Trophoblast cell (in vitro differentiated cells and primary cell): ENCODE measurements at regions not wholly inside any gene's neighbourhood (a gene's known extent, or its start where the extent isn't known, plus 50 kb on each side); places are given as distances from the start of the nearest gene placed in this dataset.

Experiments
- DNase-seq, 2 donors: peaks; one replicate each; pipeline ENCODE4 v3.0.0-alpha.2; 2016
- H2AFZ ChIP-seq: 2 replicates; pipeline ENCODE4 v1.6.1; 2013; ENCODE audit warnings: low read length, moderate library complexity, mild to moderate bottlenecking; ENCODE audit not compliant: insufficient read depth, poor library complexity
- H2AK5ac ChIP-seq: 2 replicates; pipeline ENCODE4 v1.6.1; 2013; ENCODE audit warnings: mild to moderate bottlenecking, low read length
- H2BK120ac ChIP-seq: 2 replicates; pipeline ENCODE4 v1.6.1; 2013; ENCODE audit warnings: low read length, mild to moderate bottlenecking, moderate library complexity; ENCODE audit not compliant: insufficient read depth, poor library complexity
- H2BK12ac ChIP-seq: 2 replicates; pipeline ENCODE4 v1.6.1; 2013; ENCODE audit warnings: mild to moderate bottlenecking, low read length, moderate library complexity
- H2BK5ac ChIP-seq: 2 replicates; pipeline ENCODE4 v1.6.1; 2013; ENCODE audit warnings: low read length, low read depth, moderate library complexity, mild to moderate bottlenecking; ENCODE audit not compliant: poor library complexity
- H3K14ac ChIP-seq: 2 replicates; pipeline ENCODE4 v1.6.1; 2013; ENCODE audit warnings: mild to moderate bottlenecking, low read length
- H3K18ac ChIP-seq: 2 replicates; pipeline ENCODE4 v1.6.1; 2013; ENCODE audit warnings: mild to moderate bottlenecking, low read length
- H3K23ac ChIP-seq: 2 replicates; pipeline ENCODE4 v1.6.1; 2013; ENCODE audit warnings: low read length
- H3K27ac ChIP-seq: 2 replicates; pipeline ENCODE4 v1.5.1; 2013; ENCODE audit warnings: low read depth, mild to moderate bottlenecking, inconsistent platforms, low read length, moderate library complexity
- H3K27me3 ChIP-seq: 2 replicates; pipeline ENCODE4 v1.6.1; 2013; ENCODE audit warnings: inconsistent platforms, mild to moderate bottlenecking, low read length, moderate library complexity; ENCODE audit not compliant: insufficient read depth
- H3K36me3 ChIP-seq, 2 experiments: 1 replicate in 1 of 2; 2 replicates in 1 of 2; pipeline ENCODE4 v1.6.1; 2013; ENCODE audit warnings: low read length in 2 of 2, mild to moderate bottlenecking in 2 of 2, moderate library complexity in 1 of 2; ENCODE audit not compliant: insufficient read depth in 2 of 2, control insufficient read depth in 1 of 2
- H3K4ac ChIP-seq: 2 replicates; pipeline ENCODE4 v1.6.1; 2013; ENCODE audit warnings: low read depth, mild to moderate bottlenecking, low read length, moderate library complexity
- H3K4me1 ChIP-seq, 2 experiments: 1 replicate in 1 of 2; 2 replicates in 1 of 2; pipeline ENCODE4 v1.6.1; 2013; ENCODE audit warnings: low read length in 2 of 2, mild to moderate bottlenecking in 2 of 2, moderate library complexity in 1 of 2; ENCODE audit not compliant: insufficient read depth in 2 of 2, control insufficient read depth in 1 of 2
- H3K4me2 ChIP-seq: 2 replicates; pipeline ENCODE4 v1.6.1; 2013; ENCODE audit warnings: inconsistent platforms, mild to moderate bottlenecking, low read length, moderate library complexity
- H3K4me3 ChIP-seq: 2 replicates; pipeline ENCODE4 v1.5.1; 2013; ENCODE audit warnings: mild to moderate bottlenecking, low read depth, low read length, inconsistent platforms
- H3K79me1 ChIP-seq: one replicate; pipeline ENCODE4 v1.6.1; 2013; ENCODE audit warnings: low read length
- H3K79me2 ChIP-seq: 2 replicates; pipeline ENCODE4 v1.6.1; 2013; ENCODE audit warnings: low read length, mild to moderate bottlenecking; ENCODE audit not compliant: control insufficient read depth, insufficient read depth, poor library complexity
- H3K9ac ChIP-seq: 2 replicates; pipeline ENCODE4 v1.6.1; 2013; ENCODE audit warnings: mild to moderate bottlenecking, low read length
- H3K9me3 ChIP-seq: 2 replicates; pipeline ENCODE4 v1.6.1; 2013; ENCODE audit warnings: low read depth, mild to moderate bottlenecking, control low read depth, inconsistent platforms, low read length; ENCODE audit not compliant: insufficient read depth
- H4K12ac ChIP-seq: 2 replicates; pipeline ENCODE4 v1.6.1; 2013; ENCODE audit warnings: low read depth, mild to moderate bottlenecking, low read length, moderate library complexity
- H4K8ac ChIP-seq: 2 replicates; pipeline ENCODE4 v1.6.1; 2013; ENCODE audit warnings: low read depth, mild to moderate bottlenecking, low read length, moderate library complexity
- H4K91ac ChIP-seq: one replicate; pipeline ENCODE4 v1.6.1; 2013; ENCODE audit warnings: low read depth, mild to moderate bottlenecking, low read length, moderate library complexity
- WGBS: extraction: QIAGEN DNeasy Blood & Tissue Kit; methylation state at CpG from one replicate; pipeline ENCODE4 v1.1.7; 2013; ENCODE audit warnings: missing lambda C conversion rate; ENCODE audit not compliant: insufficient read length, insufficient coverage; ENCODE audit errors: extremely low coverage; 5-methylcytosine and 5-hydroxymethylcytosine counted together

GRCh38 chr6:122116835-122117627 lies 282.4 kb upstream of the HSF2 start:
- no peak overlapping the region for H3K4ac ChIP-seq
- H3K79me1 ChIP-seq, result no peaks in the 10 kb centered on the region
- no peaks in the 10 kb centered on the region for H3K36me3 ChIP-seq
- no peak overlapping the region for H3K14ac ChIP-seq
- DNase-seq, result no peak
- no peak overlapping the region for H2AK5ac ChIP-seq
- H2AFZ ChIP-seq, result no peak overlapping the region
- H3K4me1 ChIP-seq, result no peaks in the 10 kb centered on the region
- no peak overlapping the region for H3K4me2 ChIP-seq
- H3K27ac ChIP-seq, result no peak overlapping the region
- H3K27me3 ChIP-seq, result no peaks in the 10 kb centered on the region
- no CpG with 5 or more reads among the region's 2 CpGs for WGBS
- no peak overlapping the region for H4K12ac ChIP-seq
- H2BK12ac ChIP-seq, result no peak overlapping the region
- H3K4me3 ChIP-seq, result no peak overlapping the region
- H2BK120ac ChIP-seq, result no peak overlapping the region
- no peak overlapping the region for H3K9ac ChIP-seq
- H3K23ac ChIP-seq, result no peak overlapping the region
- H3K9me3 ChIP-seq, result no peaks in the 10 kb centered on the region
- H3K18ac ChIP-seq, result no peak overlapping the region
- no peak overlapping the region for H2BK5ac ChIP-seq
- no peak overlapping the region for H4K91ac ChIP-seq
- no peaks in the 10 kb centered on the region for H3K79me2 ChIP-seq
- no peak overlapping the region for H4K8ac ChIP-seq

- H3K4me1 ChIP-seq, result no peaks in the 10 kb centered on the region
- no peak overlapping the region for H3K9ac ChIP-seq
- H3K4me2 ChIP-seq, result no peak overlapping the region
- H3K27ac ChIP-seq, result no peak overlapping the region
- WGBS, result no CpG with 5 or more reads among the region's 1 CpG
- H4K8ac ChIP-seq, result no peak overlapping the region
- no peak overlapping the region for H4K12ac ChIP-seq
- no peak overlapping the region for H4K91ac ChIP-seq
- H2AFZ ChIP-seq, result no peak overlapping the region
- no peak overlapping the region for H3K4me3 ChIP-seq
- no peak overlapping the region for H3K14ac ChIP-seq
- no peaks in the 10 kb centered on the region for H3K27me3 ChIP-seq
- no peaks in the 10 kb centered on the region for H3K36me3 ChIP-seq
- no peak overlapping the region for H2BK12ac ChIP-seq
- H2AK5ac ChIP-seq, result no peak overlapping the region
- H2BK120ac ChIP-seq, result no peak overlapping the region
- no peak overlapping the region for H3K4ac ChIP-seq
- no peaks in the 10 kb centered on the region for H3K79me2 ChIP-seq
- no peaks in the 10 kb centered on the region for H3K79me1 ChIP-seq
- no peak for DNase-seq
- no peak overlapping the region for H3K23ac ChIP-seq
- no peak overlapping the region for H3K18ac ChIP-seq
- no peak overlapping the region for H2BK5ac ChIP-seq
- H3K9me3 ChIP-seq, result no peaks in the 10 kb centered on the region
Measured at GRCh38 chr6:122118945-122119506, 280.4 kb upstream of the HSF2 start.

DNA sequence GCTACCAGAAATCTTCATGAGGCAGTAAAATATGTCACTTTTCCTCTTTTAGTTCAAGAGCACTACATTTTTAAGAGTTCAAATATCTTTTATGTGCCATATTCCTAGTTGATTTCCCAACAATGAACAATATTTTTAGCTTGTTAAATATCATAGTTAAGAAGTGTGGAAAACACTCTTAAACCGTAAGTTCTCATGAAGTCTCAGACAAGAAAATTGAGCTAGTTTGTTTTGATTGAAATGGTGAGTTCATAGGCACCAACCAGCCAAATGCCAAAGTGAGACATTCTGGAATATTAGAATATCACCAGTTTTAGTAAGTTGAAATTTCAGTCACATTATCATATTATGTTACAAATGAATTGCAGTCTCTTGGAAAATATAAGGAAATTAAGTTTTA lies 277.2 kb upstream of the HSF2 start:
- Histone ChIP-seq H4K12ac (no peak overlapping the region), H2AK5ac (no peak overlapping the region), H4K91ac (no peak overlapping the region), H2AFZ (no peak overlapping the region), H3K9me3 (no peaks in the 10 kb centered on the region), H3K14ac (no peak overlapping the region), H3K79me1 (no peaks in the 10 kb centered on the region), H3K36me3 (no peaks in the 10 kb centered on the region), H3K4me3 (no peak overlapping the region), H3K79me2 (no peaks in the 10 kb centered on the region), H2BK12ac (no peak overlapping the region), H3K27ac (no peak overlapping the region), H2BK120ac (no peak overlapping the region), H4K8ac (no peak overlapping the region), H3K18ac (no peak overlapping the region), H3K4me2 (no peak overlapping the region), H3K4me1 (no peaks in the 10 kb centered on the region), H2BK5ac (no peak overlapping the region), H3K4ac (no peak overlapping the region), H3K23ac (no peak overlapping the region), H3K9ac (no peak overlapping the region), H3K27me3 (no peaks in the 10 kb centered on the region)
- no peak for DNase-seq
- no CpG with 5 or more reads among the region's 1 CpG for WGBS

DNA sequence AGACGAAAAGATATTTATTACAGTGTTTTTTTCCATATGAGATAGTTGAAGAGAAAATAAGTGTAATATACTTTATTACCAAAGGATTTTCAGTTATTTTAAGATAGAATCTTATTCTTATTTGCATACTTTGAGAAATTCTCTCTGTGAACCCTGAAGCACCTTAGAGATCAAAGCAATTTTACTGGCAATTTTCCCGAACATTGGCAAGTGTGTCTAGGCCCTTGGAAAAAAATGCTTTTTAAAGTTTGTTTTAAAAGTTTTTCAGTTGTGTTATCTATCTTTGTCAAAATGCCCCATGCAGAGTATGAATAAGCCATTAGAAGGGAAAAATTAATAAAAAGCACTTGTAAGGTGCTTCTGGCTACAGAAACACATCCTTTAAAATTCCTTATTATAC lies 276.8 kb upstream of the HSF2 start:
- no peak overlapping the region for H4K8ac ChIP-seq
- no peak overlapping the region for H3K27ac ChIP-seq
- H3K79me2 ChIP-seq, result no peaks in the 10 kb centered on the region
- H3K36me3 ChIP-seq, result no peaks in the 10 kb centered on the region
- no peaks in the 10 kb centered on the region for H3K27me3 ChIP-seq
- DNase-seq, result no peak
- no peaks in the 10 kb centered on the region for H3K9me3 ChIP-seq
- no peak overlapping the region for H3K9ac ChIP-seq
- no peak overlapping the region for H3K4ac ChIP-seq
- no peak overlapping the region for H4K91ac ChIP-seq
- WGBS, result no CpG with 5 or more reads among the region's 2 CpGs
- H2AK5ac ChIP-seq, result no peak overlapping the region
- no peak overlapping the region for H4K12ac ChIP-seq
- H2AFZ ChIP-seq, result no peak overlapping the region
- no peaks in the 10 kb centered on the region for H3K4me1 ChIP-seq
- no peak overlapping the region for H3K18ac ChIP-seq
- H2BK5ac ChIP-seq, result no peak overlapping the region
- H2BK12ac ChIP-seq, result no peak overlapping the region
- H3K23ac ChIP-seq, result no peak overlapping the region
- H3K14ac ChIP-seq, result no peak overlapping the region
- no peaks in the 10 kb centered on the region for H3K79me1 ChIP-seq
- H2BK120ac ChIP-seq, result no peak overlapping the region
- no peak overlapping the region for H3K4me3 ChIP-seq
- no peak overlapping the region for H3K4me2 ChIP-seq
